Fibroblast of mammary gland (primary cell): ENCODE measurements at regions not wholly inside any gene's neighbourhood (a gene's known extent, or its start where the extent isn't known, plus 50 kb on each side); places are given as distances from the start of the nearest gene placed in this dataset.

Source experiments
- DNase-seq: peaks from one replicate; pipeline ENCODE4 v3.0.0-alpha.2; 2010; ENCODE audit warnings: low read depth
- H3K4me3 ChIP-seq: 2 replicates; pipeline ENCODE4 v1.5.1; 2011; ENCODE audit warnings: low read depth, mild to moderate bottlenecking, low read length, moderate library complexity; ENCODE audit not compliant: control insufficient read depth
- TF ChIP-seq, protein P1 (sequence below): conservative IDR thresholded peaks from 2 replicates; pipeline ENCODE4 v1.5.1; 2011; ENCODE audit warnings: low read depth, low read length, inconsistent platforms; ENCODE audit not compliant: control insufficient read depth, insufficient read depth

DNA sequence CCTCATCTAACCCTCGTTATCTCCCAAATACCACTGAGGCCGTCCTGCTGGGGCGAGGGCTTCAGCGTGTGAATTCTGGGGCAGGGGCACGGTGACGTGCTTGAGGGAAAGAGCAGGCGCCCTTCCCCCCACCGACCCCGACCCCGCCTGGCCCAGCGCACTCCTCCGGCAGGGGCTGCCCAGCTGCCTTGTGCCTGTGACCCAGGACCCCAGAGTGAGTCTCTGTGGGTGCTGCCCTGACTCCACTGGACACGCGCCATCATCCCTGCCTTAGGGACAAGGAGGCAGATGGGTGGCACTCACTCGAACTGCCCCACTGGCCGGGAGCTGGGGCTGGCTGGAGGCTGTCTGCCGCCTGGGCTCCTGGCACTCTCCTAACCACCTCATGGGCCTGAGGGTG, 136.2 kb upstream of the LPCAT1 start:
- TF ChIP-seq, protein P1, sequence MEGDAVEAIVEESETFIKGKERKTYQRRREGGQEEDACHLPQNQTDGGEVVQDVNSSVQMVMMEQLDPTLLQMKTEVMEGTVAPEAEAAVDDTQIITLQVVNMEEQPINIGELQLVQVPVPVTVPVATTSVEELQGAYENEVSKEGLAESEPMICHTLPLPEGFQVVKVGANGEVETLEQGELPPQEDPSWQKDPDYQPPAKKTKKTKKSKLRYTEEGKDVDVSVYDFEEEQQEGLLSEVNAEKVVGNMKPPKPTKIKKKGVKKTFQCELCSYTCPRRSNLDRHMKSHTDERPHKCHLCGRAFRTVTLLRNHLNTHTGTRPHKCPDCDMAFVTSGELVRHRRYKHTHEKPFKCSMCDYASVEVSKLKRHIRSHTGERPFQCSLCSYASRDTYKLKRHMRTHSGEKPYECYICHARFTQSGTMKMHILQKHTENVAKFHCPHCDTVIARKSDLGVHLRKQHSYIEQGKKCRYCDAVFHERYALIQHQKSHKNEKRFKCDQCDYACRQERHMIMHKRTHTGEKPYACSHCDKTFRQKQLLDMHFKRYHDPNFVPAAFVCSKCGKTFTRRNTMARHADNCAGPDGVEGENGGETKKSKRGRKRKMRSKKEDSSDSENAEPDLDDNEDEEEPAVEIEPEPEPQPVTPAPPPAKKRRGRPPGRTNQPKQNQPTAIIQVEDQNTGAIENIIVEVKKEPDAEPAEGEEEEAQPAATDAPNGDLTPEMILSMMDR, result no peak

DNA sequence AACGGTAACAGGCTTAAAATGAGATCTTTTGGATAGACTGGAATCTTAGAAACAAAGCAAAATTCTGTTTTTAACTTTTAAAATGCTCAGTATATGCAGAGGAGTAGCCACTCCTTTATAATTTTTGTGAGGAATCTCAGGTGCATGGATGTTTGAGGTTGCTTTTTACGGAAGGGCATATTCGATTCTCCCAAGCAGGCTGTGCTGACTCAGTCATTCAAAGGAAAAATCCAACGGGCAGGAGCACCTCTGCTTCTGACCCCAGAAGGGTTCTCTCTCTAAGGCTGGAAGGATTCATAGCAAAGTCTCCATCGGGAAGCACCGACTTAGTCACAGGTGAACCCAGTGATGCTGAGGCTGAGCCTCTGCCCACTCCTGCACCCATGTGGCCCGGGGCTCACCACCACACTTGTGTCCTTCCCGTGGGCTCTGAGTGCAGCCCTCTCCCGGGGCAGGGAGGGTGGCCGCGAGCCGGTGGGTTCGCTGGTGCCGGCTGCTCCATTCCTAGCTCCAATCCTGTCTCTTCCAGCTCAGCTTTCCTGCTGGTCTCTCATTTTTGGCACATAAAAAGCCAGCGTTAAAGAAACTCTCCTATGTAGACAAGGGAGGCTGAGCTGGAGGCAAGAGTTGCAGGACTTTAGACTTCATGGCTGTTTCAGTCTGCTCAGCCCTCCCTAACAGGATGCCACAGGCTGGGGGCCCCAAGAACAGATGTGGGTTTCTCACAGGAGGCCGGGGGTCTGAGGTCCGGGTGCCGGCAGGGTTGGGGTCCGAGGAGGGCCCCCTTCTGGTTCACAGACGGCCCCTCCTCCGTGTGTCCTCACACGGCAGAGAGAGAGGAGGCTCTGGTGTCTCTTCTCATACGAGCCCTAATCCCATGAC, 135.6 kb upstream of the LPCAT1 start:
- no peak for DNase-seq
- H3K4me3 ChIP-seq, result no peak overlapping the region
- TF ChIP-seq, protein P1, result no peak

More for the DNA sequence above, 136.2 kb upstream of the LPCAT1 start:
- DNase-seq, result no peak
- H3K4me3 ChIP-seq, result no peak overlapping the region

DNA sequence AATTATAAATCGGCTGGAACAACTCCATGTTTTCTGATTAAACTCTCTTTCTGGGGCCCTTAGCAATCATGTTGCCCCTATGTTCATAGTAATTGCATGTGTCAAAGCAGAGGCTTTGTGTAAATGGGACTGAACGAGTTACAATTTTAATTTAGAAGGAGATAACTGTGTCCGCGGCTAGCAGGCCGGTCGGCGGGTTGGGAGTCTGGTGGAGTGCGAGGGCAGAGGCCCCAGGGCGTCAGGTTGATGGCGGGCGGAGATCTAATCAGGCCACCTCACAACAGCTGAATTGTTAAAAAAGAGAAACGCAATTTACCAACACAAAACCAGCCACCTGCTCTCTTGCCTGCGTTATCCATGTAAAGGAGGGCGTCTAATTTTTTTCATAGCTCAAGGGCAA, 134.9 kb upstream of the LPCAT1 start:
- TF ChIP-seq, protein P1, result no peak
- H3K4me3 ChIP-seq, result no peak overlapping the region
- no peak for DNase-seq

DNA sequence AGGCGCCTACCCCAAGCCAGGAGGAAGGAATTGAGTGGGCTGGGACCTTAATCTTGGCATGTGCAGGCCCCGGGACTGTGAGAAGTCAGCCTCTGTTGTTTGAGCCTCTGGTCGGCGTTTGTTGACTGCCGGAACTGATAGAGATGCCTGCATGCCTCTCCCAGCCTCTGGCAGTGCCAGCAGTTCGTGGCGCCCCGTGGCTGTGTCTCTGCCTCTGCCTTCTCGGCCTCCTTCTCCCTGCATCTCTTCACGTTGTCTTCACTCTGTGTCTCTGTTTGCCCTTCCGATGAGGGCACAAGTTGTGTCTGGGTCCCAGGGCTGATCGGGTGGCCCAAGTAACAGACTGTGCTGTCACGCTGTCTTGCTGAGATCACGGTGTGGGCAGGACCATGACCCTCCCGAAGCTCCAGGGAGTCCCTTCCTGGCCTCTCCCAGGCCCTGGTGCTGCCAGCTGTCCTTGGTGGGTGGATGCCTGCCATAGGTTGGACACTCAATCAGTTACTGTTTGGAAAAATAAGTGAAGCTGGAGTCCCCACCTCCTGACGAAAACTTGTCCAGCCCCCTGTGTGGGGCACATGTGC, 133.5 kb upstream of the LPCAT1 start:
- H3K4me3 ChIP-seq, result no peak overlapping the region
- TF ChIP-seq, protein P1, result no peak
- DNase-seq, result no peak

DNA sequence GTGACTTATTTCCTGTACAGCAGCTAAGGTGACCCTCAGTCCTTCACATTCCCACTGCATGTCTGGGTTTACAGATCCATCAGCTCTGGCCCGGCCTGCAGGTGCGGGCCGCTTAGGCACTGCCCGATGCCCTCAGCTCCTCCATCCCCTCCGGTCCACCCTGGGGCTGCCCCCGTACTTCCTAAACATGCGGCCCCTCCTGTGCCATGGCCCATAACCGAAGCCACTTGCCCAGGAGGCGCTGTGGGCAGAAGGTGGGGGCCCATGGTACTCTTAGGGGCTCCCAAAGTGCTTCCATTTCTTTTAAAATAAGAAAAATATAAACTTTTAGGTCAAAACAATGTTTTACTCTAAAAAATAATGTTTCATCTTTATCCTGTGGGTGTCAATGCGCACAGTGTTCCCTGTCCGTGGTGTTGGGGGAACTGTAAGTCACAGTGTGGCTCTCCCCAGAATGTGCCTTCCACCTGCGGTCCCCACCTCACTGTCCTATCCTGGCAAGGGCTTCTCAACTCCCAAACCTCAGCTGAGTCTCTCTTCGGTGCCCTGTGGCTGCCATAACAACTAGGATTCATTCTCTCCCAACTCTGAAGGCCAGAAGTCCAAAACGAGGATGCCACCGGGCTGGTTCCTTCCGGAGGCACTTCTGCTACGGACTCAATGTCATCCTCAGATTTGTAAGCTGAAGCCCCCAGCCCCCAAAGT, 132.7 kb upstream of the LPCAT1 start:
- TF ChIP-seq, protein P1, result no peak
- H3K4me3 ChIP-seq, result no peak overlapping the region
- DNase-seq, result no peak

DNA sequence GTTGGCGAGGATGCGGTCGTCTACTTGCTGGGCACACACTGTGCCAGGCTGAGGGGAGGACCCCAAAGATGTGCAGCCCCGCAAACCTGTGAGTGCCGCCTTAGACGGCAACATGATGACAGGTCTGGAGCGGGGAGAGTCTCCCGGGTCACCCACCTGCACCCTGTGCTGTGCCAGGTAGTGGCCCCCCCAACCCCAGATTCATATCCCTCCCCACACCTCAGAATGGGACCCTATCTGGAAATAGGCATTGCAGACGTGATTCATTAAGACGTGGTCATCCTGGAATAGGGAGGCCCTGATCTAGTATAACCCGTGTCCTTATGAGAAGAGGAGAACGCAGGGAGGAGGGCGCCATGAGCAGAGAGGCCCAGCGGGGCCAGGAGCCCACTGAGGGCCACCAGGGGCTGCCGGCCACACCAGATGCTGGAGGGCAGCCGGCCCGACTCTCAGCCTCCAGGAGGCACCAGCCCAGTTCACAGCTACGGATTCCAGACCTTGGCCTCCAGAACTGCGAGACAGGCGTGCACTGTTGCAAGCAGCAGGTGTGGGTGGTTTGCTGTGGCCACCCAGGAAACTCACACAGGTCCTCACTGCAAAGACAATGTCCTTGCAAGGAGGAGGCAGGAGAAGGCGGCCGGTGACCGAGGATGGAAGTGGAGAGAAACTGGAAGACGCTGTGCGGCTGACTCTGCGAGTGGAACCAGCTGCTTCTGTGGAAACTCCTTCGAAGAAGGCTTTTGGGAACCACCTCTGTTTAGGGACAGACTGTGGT, 131.9 kb upstream of the LPCAT1 start:
- no peak overlapping the region for H3K4me3 ChIP-seq
- TF ChIP-seq, protein P1, result no peak
- DNase-seq, result no peak
